CD14-positive monocyte (primary cell): ENCODE measurements at regions not wholly inside any gene's neighbourhood (a gene's known extent, or its start where the extent isn't known, plus 50 kb on each side); places are given as distances from the start of the nearest gene placed in this dataset.
A peak's percentile ranks its signal among the peaks of the same experiment; 100 is the strongest.

Source experiments
- DNase-seq, 3 donors: peaks; one replicate each; pipeline ENCODE4 v3.0.0-alpha.2; 2011 to 2022
- H2AFZ ChIP-seq: 2 replicates; pipeline ENCODE4 v1.6.0; 2012; ENCODE audit warnings: mild to moderate bottlenecking, low read depth, low read length, inconsistent platforms; ENCODE audit not compliant: insufficient read depth, poor library complexity, severe bottlenecking
- H3K27ac ChIP-seq, 2 donors: 1 replicate in 1 of 2; 2 replicates in 1 of 2; pipeline ENCODE4 v1.5.1; 2012 to 2013; ENCODE audit warnings: low read length in 2 of 2, control low read depth in 1 of 2, inconsistent platforms in 1 of 2, low read depth in 1 of 2, mild to moderate bottlenecking in 1 of 2
- H3K27me3 ChIP-seq, 2 donors: one replicate each; pipeline versions ENCODE4 v1.6.0 to v1.6.1; 2011 to 2013; ENCODE audit warnings: low read length in 2 of 2; ENCODE audit not compliant: control insufficient read depth in 2 of 2, insufficient read depth in 2 of 2
- H3K36me3 ChIP-seq, 2 donors: replicated peaks in 1 of 2; 1 replicate in 1 of 2; 2 replicates in 1 of 2; pipeline versions ENCODE4 v1.5.1 to v1.6.1; 2012 to 2013; ENCODE audit warnings: low read length in 2 of 2, control low read depth in 1 of 2, inconsistent platforms in 1 of 2, mild to moderate bottlenecking in 1 of 2; ENCODE audit not compliant: insufficient read depth in 2 of 2, control insufficient read depth in 1 of 2
- H3K4me1 ChIP-seq, 2 donors: 1 replicate in 1 of 2; 2 replicates in 1 of 2; pipeline versions ENCODE4 v1.5.1 to v1.6.1; 2012 to 2013; ENCODE audit warnings: low read length in 2 of 2, control low read depth in 1 of 2, inconsistent platforms in 1 of 2, mild to moderate bottlenecking in 1 of 2, moderate library complexity in 1 of 2; ENCODE audit not compliant: insufficient read depth in 2 of 2, control insufficient read depth in 1 of 2
- H3K4me2 ChIP-seq: replicated peaks from 2 replicates; pipeline ENCODE3; 2012; ENCODE audit warnings: low read length, moderate library complexity, mild to moderate bottlenecking; ENCODE audit not compliant: poor library complexity, severe bottlenecking; ENCODE audit errors: extremely low read depth
- H3K4me3 ChIP-seq, 3 experiments: fragments of 200-600 bp in 1 of 3; sonication (generic) in 1 of 3; replicated peaks in 1 of 3; 1 replicate in 2 of 3; 2 replicates in 1 of 3; pipeline ENCODE4 v1.5.1; 2011 to 2013; ENCODE audit warnings: low read length in 3 of 3, mild to moderate bottlenecking in 3 of 3, control low read depth in 2 of 3, low read depth in 2 of 3, inconsistent platforms in 1 of 3, moderate library complexity in 1 of 3
- H3K79me2 ChIP-seq: 2 replicates; pipeline ENCODE4 v1.6.0; 2012; ENCODE audit warnings: mild to moderate bottlenecking, control low read depth, inconsistent platforms, low read length, moderate library complexity; ENCODE audit not compliant: insufficient read depth
- H3K9ac ChIP-seq: 2 replicates; pipeline ENCODE4 v1.6.0; 2017; ENCODE audit warnings: low read length, mild to moderate bottlenecking; ENCODE audit not compliant: insufficient read depth, poor library complexity, severe bottlenecking
- H3K9me3 ChIP-seq, 2 donors: replicated peaks in 1 of 2; 1 replicate in 1 of 2; 2 replicates in 1 of 2; pipeline versions ENCODE4 v1.5.1 to v1.6.1; 2012 to 2013; ENCODE audit warnings: low read length in 2 of 2, control low read depth in 1 of 2; ENCODE audit not compliant: control insufficient read depth in 1 of 2, insufficient read depth in 1 of 2
- H4K20me1 ChIP-seq: 2 replicates; pipeline ENCODE4 v1.6.0; 2012; ENCODE audit warnings: mild to moderate bottlenecking, low read length, control low read depth, moderate library complexity; ENCODE audit not compliant: insufficient read depth
- H3K27ac Mint-ChIP-seq, 7 donors: one replicate each; pipeline ENCODE4 v1.8.0; 2020; ENCODE audit warnings: mild to moderate bottlenecking in 7 of 7, mixed read lengths in 7 of 7, moderate library complexity in 6 of 7, inconsistent platforms in 2 of 7
- H3K27me3 Mint-ChIP-seq, 3 donors: one replicate each; pipeline ENCODE4 v1.8.0; 2021 to 2022; ENCODE audit warnings: low read depth in 3 of 3, mild to moderate bottlenecking in 3 of 3, mixed read lengths in 3 of 3, moderate library complexity in 3 of 3, inconsistent platforms in 1 of 3
- H3K36me3 Mint-ChIP-seq, 2 donors: one replicate each; pipeline ENCODE4 v1.8.0; 2020; ENCODE audit warnings: mixed read lengths in 2 of 2, inconsistent platforms in 1 of 2, mild to moderate bottlenecking in 1 of 2
- H3K4me1 Mint-ChIP-seq: one replicate; pipeline ENCODE4 v1.8.0; 2020; ENCODE audit warnings: mild to moderate bottlenecking, mixed read lengths
- H3K4me3 Mint-ChIP-seq, 2 donors: one replicate each; pipeline ENCODE4 v1.8.0; 2020; ENCODE audit warnings: mild to moderate bottlenecking in 2 of 2, mixed read lengths in 2 of 2, moderate library complexity in 1 of 2
- H3K9me3 Mint-ChIP-seq, 7 donors: one replicate each; pipeline ENCODE4 v1.8.0; 2020 to 2022; ENCODE audit warnings: mixed read lengths in 7 of 7, mild to moderate bottlenecking in 6 of 7, moderate library complexity in 6 of 7, inconsistent platforms in 2 of 7
- WGBS: methylation state at CpG from one replicate; pipeline ENCODE4 v1.1.5; 2013; ENCODE audit warnings: missing lambda C conversion rate; ENCODE audit not compliant: insufficient coverage; 5-methylcytosine and 5-hydroxymethylcytosine counted together
- intact Hi-C, 2 donors: fragments of 100-400 bp; cut with micrococcal nuclease; formaldehyde crosslinking; loops; one replicate each; pipeline versions ENCODE4 v1.15.0 to v1.15.1; 2023
- TF ChIP-seq, protein P1 (sequence below): fragments of 200-600 bp; IDR thresholded peaks from one replicate; pipeline ENCODE4 v1.8.0; 2022; ENCODE audit warnings: antibody characterized with exemption, mild to moderate bottlenecking

DNA sequence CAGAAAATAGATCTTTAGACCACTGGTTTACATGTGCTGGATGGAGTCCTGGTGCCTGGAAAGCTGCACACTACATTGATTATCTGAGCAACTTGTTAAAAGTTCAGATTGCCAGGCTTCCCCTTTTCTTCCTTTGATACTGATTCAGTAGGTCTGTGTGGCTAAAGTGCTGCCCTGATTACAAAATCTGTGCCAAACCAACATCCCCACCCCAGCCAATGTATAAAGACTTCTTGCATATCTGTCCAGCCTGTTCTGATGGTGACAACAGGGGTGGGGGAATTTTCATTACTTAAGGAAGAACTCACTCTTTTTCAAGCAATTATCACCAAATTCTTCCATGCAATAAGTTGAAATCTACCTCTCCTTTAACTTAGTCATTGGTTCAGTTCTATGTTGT lies 135.5 kb downstream of the TNFSF18 start:
- peaks cover 0 to 7% of the 10 kb centered on the region in 2 donors for H3K4me1 ChIP-seq
- H3K27me3 ChIP-seq, result no peaks in the 10 kb centered on the region
- H3K27me3 Mint-ChIP-seq, result peaks cover 0 to 2% (median 0%) of the 10 kb centered on the region in 3 donors
- H3K4me3 Mint-ChIP-seq, result no peak overlapping the region
- intact Hi-C loops, result loop anchor here in 1 of 2 donors (10.0 kb wide), 1 partner anchor 90 kb away; no protein-coding TSS in a partner anchor
- no peak overlapping the region for H3K9ac ChIP-seq
- H3K36me3 Mint-ChIP-seq, result peaks cover 0 to 3% of the 10 kb centered on the region in 2 donors
- no peaks in the 10 kb centered on the region for H4K20me1 ChIP-seq
- H2AFZ ChIP-seq, result no peak overlapping the region
- H3K4me1 Mint-ChIP-seq, result peaks cover 3% of the 10 kb centered on the region
- peaks cover 8 to 15% (median 11%) of the 10 kb centered on the region in 7 donors for H3K9me3 Mint-ChIP-seq
- peak in 1 of 3 donors; percentile 26 for DNase-seq
- H3K79me2 ChIP-seq, result no peaks in the 10 kb centered on the region
- H3K4me2 ChIP-seq, result no peak overlapping the region
- no peak overlapping the region for H3K27ac ChIP-seq
- TF ChIP-seq, protein P1, sequence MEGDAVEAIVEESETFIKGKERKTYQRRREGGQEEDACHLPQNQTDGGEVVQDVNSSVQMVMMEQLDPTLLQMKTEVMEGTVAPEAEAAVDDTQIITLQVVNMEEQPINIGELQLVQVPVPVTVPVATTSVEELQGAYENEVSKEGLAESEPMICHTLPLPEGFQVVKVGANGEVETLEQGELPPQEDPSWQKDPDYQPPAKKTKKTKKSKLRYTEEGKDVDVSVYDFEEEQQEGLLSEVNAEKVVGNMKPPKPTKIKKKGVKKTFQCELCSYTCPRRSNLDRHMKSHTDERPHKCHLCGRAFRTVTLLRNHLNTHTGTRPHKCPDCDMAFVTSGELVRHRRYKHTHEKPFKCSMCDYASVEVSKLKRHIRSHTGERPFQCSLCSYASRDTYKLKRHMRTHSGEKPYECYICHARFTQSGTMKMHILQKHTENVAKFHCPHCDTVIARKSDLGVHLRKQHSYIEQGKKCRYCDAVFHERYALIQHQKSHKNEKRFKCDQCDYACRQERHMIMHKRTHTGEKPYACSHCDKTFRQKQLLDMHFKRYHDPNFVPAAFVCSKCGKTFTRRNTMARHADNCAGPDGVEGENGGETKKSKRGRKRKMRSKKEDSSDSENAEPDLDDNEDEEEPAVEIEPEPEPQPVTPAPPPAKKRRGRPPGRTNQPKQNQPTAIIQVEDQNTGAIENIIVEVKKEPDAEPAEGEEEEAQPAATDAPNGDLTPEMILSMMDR, result no peak
- peaks cover 5 to 13% of the 10 kb centered on the region in 2 donors for H3K9me3 ChIP-seq
- no peaks in the 10 kb centered on the region for H3K36me3 ChIP-seq
- no peak overlapping the region for H3K4me3 ChIP-seq
- H3K27ac Mint-ChIP-seq, result no peak overlapping the region

DNA sequence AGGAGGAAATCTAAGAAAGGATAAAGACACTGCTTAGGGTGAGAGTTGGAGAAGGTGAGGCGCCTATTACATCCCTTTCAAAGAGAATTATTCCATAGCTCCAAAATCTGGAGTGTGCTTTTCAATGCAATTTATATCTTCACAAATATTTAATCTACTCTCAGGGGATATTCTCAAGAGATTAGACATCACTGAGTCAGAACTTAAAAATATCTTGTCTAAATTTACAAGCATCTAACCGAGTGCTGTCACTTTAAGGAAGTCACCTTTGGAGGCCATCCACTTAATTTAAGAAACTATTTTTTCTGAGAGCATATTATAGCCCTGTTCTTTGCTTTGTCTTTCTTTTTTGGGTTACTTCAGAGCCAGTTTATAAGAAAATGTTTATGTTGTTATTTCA lies 134.6 kb downstream of the TNFSF18 start:
- H3K79me2 ChIP-seq, result no peaks in the 10 kb centered on the region
- no peak overlapping the region for H2AFZ ChIP-seq
- H3K27ac ChIP-seq, result no peak overlapping the region
- H3K36me3 ChIP-seq, result no peaks in the 10 kb centered on the region
- peaks cover 0 to 7% of the 10 kb centered on the region in 2 donors for H3K4me1 ChIP-seq
- H3K4me2 ChIP-seq, result no peak overlapping the region
- H3K4me3 Mint-ChIP-seq, result no peak overlapping the region
- peaks cover 3% of the 10 kb centered on the region for H3K4me1 Mint-ChIP-seq
- no peak overlapping the region for H3K4me3 ChIP-seq
- TF ChIP-seq, protein P1, result no peak
- no peak overlapping the region for H3K27ac Mint-ChIP-seq
- DNase-seq, result no peak
- intact Hi-C loops, result loop anchor here in 1 of 2 donors (10.0 kb wide), 1 partner anchor 91 kb away; no protein-coding TSS in a partner anchor
- WGBS, result no CpG with 5 or more reads among the region's 2 CpGs
- H3K36me3 Mint-ChIP-seq, result peaks cover 0 to 3% of the 10 kb centered on the region in 2 donors
- H3K27me3 ChIP-seq, result no peaks in the 10 kb centered on the region
- H3K9ac ChIP-seq, result no peak overlapping the region
- H3K27me3 Mint-ChIP-seq, result peaks cover 0 to 2% (median 0%) of the 10 kb centered on the region in 3 donors
- H3K9me3 ChIP-seq, result peaks cover 5 to 13% of the 10 kb centered on the region in 2 donors
- H3K9me3 Mint-ChIP-seq, result peaks cover 8 to 14% (median 11%) of the 10 kb centered on the region in 7 donors
- no peaks in the 10 kb centered on the region for H4K20me1 ChIP-seq
